Tibial nerve (tissue), 4 donors: ENCODE measurements at regions not wholly inside any gene's neighbourhood (a gene's known extent, or its start where the extent isn't known, plus 50 kb on each side); places are given as distances from the start of the nearest gene placed in this dataset.

ENCODE experiments used
- EP300 ChIP-seq, 2 donors: sonication (generic); formaldehyde crosslinking; IDR thresholded peaks; one replicate each; pipeline ENCODE4 v1.6.1; 2017; ENCODE audit warnings: antibody characterized with exemption in 2 of 2, mild to moderate bottlenecking in 1 of 2
- TF ChIP-seq, protein P1 (sequence below), 5 experiments: fragments of 200-600 bp in 3 of 5; fragments of 450-650 bp in 2 of 5; sonication (generic) in 3 of 5; IDR thresholded peaks; one replicate each; pipeline ENCODE4 v1.5.1; 2016 to 2019; ENCODE audit warnings: antibody characterized with exemption in 5 of 5, mild to moderate bottlenecking in 3 of 5, moderate library complexity in 2 of 5

DNA sequence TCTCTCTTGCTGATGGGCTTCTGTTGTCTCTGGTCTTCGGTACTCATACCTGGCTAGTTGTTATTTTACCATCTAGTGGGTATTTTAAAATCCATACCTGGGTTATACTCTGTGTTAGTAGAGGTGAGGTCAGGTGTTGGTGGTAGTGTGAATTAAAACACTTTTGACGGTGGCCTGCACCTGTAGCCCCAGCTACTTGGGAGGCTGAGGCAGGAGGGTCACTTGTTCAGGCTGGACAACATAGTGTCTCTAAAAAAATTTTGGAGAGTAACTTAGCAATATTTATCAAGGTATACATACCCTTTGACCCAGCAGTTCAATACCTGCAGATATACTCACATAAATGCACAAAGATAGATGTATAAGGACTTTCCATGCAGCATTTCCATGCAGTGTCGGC lies 55.4 kb downstream of the GSX1 start:
- TF ChIP-seq, protein P1, sequence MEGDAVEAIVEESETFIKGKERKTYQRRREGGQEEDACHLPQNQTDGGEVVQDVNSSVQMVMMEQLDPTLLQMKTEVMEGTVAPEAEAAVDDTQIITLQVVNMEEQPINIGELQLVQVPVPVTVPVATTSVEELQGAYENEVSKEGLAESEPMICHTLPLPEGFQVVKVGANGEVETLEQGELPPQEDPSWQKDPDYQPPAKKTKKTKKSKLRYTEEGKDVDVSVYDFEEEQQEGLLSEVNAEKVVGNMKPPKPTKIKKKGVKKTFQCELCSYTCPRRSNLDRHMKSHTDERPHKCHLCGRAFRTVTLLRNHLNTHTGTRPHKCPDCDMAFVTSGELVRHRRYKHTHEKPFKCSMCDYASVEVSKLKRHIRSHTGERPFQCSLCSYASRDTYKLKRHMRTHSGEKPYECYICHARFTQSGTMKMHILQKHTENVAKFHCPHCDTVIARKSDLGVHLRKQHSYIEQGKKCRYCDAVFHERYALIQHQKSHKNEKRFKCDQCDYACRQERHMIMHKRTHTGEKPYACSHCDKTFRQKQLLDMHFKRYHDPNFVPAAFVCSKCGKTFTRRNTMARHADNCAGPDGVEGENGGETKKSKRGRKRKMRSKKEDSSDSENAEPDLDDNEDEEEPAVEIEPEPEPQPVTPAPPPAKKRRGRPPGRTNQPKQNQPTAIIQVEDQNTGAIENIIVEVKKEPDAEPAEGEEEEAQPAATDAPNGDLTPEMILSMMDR (IDR thresholded peaks at IDR 0.05), result no peak
- TF ChIP-seq EP300 (IDR thresholded peaks at IDR 0.05), result no peak
